Effector CD4-positive, alpha-beta T cell (primary cell): ENCODE measurements at regions not wholly inside any gene's neighbourhood (a gene's known extent, or its start where the extent isn't known, plus 50 kb on each side); places are given as distances from the start of the nearest gene placed in this dataset.

Source experiments
- DNase-seq: peaks from one replicate; pipeline ENCODE4 v3.0.0-alpha.2; 2020

DNA sequence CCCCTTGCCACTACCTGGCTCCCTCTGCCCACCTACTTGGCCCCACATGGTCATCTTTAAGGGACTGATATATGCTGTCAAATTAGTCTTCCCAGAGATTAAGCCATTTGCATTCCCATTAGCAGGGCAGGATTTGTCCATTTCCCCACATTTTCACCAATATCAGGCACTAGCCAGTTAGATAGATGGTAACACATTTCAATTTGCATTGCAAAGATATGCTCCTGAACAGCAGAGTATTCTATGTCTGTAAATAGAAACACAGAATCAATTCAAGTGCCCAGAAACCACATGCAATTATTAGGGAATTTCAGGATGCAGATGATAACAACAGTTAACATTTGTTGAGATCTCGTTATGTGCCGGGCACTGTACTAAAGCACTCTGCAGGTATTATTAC lies 92.6 kb upstream of the IL12B start:
- DNase-seq: no peak

DNA sequence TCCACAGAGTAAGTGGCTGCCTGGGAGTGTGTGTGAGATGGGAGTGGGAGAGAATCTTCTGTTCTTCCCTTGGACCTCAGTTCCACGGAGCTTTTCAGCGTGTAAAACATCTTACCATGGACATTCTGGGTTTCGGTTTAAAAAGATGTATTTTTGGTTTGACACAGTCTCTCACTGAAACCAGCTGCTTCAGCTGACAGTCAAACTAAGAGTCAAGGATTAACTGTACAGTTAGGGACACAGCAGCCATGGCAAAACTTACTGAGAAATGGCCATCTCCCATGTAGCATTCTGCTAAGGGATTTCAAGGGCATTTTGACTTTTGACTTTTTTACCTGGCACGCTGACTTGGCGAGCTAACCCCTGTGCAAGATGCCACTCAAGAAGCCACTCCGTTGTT lies 93.8 kb upstream of the IL12B start:
- DNase-seq: no peak

DNA sequence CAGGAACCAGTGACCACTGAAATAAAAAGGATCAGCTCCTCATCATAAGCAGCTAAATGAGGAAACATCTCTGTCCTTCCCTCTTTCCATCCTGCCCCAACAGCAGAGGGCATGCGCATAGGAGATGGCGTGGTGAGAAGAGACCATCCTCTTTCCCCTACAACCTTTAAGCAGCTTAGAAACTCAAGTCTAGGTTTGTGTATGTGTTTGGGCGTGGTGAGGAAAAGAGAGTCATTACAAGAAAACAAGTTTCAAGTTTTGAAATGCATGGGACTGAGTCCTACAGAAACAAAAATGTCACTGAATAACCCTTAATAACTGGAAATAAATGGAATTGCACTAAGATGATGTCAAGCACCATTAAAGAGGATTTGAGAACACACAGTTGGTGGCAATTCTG lies 96.4 kb upstream of the IL12B start:
- no peak for DNase-seq

DNA sequence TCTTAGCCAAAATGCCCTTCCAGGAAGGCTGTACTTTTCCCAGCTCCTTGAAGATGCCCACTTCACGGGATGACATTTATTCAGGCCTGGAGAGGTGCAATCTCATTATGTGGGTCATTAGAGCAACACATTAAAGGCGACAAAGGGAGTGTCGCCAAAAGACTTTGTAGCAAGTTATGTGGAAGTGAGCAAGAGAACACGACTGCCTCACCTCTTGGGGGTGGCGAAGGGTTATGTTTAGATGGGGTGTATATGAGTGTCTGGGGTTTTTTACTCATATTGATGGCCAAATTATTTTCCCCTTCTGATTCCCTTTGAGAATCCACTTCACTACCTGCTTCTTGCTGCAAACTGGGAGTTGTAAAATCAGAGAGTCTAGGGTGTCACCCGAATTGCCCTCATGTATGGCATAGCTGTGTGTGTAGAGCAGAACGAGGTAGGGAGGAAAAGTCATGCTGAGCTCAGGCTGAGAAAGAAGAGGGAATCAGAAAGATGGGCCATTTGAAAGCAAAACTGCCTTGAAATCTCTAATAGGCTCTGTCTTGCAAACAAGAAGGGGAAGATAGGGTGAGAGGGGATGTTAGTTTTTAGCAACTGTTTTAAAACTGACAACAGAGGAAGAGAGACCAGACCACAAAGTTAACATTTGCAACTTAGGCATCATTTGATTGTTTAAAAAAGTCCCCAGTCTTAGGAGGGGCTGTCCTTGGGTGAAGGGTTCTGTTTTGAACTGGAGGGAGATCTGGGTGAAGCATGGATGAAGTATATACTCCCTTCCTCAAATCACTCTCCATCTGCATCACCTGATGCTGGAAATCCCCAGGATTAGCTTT lies 97.1 kb upstream of the IL12B start:
- no peak for DNase-seq

DNA sequence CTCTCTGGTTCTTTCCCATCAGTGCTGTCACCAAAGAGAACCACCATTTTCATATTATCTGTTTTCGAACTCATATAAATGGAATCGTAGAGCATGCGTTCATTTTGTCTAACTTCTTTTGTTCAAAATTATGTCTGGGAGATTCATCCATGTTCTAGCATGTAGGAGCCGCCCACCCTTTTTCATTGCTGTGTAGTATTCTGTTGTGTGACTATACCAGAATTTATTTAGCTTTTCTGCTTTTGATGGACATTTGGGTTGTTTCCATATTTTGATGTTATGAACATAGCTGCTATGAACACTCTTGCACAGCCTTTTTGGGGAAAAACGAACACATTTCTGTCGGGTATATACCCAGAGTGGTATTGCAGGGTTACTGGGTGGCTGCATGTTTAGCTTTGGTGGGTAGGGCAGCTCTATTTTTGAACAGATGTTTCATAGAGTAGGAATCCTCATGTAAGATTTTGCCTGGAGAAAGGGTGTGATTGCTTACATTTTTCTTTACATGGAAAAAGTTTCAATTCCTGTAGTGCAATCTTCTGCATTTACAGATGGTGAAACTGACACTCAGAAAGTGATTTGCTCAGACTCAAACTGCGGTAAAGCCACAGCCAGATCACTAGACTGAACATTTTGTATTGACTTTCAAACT lies 100.2 kb upstream of the IL12B start:
- DNase-seq: no peak

DNA sequence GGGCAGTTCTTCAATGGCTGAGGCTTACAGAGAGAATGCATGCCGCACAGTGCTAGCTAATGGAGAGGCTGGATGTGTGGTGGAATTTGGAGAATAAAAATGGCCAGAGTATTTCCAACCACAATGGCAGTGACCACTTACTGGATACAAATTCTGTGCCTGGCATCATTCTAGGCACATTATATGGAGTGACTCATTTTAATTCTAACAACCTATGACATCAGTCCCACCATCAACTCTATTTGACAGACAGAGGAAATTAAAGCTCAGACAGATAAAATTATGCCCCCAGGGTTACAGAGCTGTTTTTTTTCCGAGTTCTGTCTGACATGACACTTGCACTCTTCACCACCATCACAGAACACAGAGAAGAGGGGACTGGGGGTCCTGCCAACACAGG lies 105.6 kb upstream of the IL12B start:
- no peak for DNase-seq

DNA sequence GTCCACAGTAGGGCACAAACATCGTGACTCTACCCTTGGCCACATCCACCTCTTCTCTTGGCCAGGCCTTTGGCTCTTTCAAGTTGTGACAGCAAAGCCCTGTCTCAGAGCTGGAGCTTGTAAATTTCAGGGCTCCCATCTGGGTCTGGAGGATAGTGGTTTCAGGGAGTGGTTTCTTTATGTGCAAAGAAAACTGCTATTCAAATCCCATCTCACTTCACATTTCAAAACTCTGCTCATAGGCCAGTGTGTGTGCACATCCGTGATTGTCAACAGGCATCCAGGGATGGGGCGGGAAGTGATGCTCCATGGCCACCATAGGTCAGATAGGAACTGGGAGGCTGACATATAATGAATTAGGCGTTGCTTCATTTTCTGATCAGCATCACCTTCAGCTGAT lies 107.8 kb upstream of the IL12B start:
- no peak for DNase-seq

DNA sequence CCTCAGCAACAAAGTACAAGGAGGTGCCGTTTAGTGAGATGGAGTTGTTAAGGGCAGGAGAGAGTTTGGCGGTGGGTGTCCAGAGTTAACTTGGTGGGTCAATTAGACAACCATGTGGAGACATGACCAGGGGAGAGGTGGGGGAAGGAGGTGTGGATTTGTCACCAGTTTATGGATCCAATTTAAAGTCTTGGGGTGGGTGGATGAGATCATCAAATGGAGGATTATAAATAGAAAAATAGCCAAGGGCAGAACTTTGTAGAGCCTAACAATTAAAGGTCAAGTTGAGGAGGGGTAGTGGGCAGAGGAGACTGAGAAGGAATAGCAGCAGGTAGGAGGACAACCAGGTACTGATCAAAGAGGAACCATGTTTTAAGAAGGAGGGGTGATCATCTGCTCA lies 108.7 kb upstream of the IL12B start:
- DNase-seq: no peak

DNA sequence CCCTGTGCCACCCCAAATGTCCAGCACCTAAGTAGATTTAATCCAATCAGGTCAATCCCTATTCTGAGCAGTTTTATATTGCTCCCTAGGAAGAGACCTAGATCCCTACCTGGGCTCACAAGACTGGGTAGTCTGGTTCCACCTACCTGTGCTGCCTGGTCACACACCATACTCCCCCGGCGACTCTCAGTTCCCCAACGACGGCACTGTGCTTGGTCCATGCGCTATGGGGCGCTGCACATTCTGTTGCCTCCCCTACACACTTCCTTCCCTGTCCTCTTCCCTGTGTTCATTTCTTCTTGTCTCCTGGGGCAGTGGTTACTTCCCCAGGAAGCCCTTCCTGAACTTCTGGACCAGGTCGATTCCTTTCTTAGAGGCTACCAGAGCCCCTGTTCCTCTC lies 109.9 kb upstream of the IL12B start:
- DNase-seq: no peak

DNA sequence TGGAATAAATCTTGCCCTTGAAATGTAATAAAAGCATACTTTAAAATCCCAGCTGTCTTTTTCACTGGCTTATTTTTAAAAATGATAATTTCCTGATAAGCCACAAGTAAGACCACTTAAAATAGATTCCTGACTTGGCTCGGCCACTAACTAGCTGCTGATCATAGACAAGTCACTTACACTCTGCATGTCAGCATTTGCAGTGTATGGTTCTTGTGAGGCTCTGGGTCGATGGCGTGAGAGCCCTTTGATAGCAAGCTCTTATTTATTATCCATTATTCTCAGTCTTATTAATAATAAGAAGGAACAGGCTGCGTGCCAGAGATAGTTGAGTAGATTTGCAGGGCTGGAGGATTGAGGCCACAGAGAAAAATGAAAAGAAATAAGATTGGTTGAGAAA lies 110.7 kb upstream of the IL12B start:
- no peak for DNase-seq

DNA sequence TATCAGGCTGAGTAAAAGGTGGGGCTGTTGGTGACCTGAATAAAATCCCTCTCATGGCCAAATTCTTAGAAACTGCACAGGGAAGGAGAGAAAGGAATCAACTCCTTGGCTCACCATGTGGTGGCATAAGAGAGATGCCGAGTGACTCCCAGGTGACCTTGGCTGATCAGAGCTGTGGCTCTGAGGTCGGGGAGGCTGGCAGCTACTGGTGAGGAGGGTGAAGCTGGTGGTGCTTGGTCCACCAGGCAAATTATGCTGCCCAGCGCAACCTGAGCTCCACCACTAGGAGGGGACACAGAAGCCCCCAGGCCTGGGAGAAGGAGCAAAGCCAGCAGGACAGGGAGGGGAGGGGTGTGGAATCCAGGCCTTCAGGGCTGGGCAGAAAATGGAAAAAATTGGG lies 111.2 kb upstream of the IL12B start:
- no peak for DNase-seq

DNA sequence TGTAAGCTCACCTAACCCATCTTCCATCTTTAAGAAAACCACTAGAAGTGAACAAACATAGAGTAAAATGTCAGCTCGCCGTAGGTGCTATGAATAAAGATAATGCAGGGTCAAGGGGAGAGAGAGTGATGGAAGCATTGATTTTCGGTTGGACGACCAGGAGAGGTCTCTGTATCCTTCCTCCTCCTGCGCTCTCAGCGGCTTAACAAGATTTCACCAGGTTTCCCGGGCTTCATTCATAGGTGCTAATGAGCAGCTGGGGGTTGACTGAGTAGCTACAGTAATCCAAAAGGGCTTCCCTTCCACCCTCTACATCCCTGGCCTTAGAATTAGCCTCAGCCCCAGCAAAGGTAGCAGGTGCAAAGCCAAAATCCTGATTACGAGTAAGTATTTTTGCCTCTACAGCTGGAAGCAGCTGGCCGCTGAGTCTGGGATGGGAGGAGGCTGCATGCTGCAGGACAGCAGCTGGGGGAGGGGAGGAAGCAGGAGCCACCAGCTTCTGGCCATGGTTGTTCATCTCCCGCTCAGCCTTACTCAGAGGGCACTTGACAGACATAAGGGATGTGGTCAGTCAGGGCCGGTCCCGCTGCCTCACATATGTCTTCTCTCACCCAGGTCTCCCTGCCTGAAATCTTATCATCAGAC lies 112.0 kb upstream of the IL12B start:
- DNase-seq: no peak

DNA sequence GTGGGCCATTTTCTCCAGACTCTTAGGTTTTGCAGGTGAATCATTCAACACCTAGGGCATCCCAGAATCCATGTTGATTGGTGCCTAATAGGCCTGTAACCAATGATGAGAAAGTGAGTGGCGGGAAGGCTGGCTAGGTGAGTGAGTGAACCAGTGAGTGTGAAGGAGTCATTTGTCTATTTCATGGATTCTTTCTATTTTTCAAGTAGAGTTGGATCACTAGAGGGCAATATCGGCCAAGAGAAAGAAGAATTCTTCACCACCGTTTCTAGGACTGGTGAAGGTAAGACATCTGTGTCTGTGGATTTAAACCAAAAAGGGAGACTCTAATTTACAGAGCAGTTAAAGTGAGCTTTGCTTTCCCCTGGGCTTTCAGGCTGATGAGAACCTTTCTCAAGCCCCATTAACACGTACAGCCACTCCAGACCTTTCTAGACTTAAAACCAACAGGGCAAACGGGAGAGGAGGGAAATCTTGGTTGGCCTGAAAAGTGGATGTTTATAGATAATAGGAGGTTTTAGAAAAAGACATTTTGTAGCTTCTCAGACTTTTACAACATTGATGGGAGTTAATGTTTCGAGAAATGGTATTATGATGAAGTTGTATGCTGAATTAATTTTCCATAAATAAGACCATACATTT lies 114.3 kb upstream of the IL12B start:
- no peak for DNase-seq

DNA sequence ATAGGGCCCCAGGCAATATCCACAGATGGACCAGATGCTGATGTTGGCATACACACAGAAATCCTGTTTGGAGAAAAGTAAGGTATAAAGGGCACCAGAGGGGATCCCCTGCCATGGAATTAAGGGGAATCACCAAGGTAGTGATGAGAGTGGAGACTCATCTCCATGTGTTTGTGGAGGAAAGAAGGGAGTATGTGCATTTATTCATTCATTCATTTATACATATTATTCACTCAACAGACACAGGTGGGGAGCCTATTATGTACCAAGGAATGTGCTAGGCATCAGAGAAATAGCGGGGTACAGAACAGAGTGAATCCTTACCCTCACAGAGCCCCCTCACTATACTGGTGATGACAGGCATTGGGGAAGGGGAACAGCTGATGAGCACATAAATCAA lies 116.8 kb upstream of the IL12B start:
- DNase-seq: no peak

DNA sequence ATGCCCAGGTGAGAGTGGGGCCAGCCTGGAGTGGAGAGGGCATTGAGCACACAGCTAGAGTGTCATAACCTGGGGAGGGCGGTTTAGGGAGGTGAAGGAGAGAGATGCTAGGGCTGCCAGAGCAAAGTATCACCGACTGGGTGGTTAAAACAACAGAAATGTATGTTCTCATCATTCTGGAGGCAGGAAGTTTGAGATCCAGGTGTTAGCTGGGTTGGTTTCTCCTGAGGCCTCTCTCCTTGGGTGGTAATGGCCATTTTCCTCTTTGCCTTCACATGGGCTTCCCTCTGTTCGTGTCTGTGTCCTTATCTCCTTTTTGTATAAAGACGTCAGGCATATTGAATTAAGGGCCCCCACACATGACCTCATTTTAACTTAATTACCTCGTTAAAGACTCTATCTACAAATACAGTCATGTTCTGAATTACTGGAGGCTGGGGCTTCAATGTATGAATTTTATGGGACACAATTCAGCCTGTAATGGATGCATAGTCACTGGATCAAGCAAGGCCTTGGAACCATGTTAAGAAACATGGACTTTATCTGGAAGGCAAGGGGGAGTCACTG lies 118.6 kb upstream of the IL12B start:
- no peak for DNase-seq

DNA sequence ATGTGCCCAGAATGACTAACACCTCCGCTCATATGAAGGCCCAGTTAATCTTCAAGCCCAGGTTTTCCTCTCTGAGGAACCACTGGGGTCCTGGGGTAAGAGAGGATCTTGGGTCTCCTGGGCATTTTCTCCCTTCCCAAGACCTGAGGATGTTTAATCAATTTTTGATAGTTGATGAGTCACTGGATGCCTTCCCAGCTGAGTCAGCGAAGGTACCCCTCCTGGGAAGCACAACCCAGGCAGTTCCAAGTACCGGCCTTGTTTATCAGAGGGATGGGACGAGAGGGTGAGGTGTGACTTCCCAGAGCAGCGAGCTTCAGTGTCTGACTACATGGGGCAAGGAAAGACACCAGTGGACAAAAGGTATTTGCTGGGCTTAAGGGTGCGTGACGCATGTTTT lies 119.6 kb upstream of the IL12B start:
- no peak for DNase-seq

DNA sequence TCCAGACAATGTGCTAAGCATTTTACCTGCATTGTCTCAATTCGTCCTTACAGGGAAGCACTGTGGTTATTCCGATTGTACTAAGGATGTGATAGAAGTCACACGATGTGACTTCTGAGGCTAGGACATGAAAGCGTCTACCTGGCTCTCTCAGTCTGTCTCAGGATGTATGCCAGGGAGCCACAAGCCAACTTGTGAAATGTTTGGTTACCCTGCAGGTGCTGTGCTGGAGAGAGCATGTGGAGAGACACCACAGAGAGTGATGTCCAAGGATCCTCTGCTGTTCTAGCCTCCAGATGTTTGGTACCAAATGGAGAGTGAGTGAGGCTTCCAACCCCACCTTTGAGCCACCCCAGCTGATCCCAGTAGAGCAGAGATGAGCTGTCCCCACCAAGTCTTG lies 120.1 kb upstream of the IL12B start:
- DNase-seq: no peak

DNA sequence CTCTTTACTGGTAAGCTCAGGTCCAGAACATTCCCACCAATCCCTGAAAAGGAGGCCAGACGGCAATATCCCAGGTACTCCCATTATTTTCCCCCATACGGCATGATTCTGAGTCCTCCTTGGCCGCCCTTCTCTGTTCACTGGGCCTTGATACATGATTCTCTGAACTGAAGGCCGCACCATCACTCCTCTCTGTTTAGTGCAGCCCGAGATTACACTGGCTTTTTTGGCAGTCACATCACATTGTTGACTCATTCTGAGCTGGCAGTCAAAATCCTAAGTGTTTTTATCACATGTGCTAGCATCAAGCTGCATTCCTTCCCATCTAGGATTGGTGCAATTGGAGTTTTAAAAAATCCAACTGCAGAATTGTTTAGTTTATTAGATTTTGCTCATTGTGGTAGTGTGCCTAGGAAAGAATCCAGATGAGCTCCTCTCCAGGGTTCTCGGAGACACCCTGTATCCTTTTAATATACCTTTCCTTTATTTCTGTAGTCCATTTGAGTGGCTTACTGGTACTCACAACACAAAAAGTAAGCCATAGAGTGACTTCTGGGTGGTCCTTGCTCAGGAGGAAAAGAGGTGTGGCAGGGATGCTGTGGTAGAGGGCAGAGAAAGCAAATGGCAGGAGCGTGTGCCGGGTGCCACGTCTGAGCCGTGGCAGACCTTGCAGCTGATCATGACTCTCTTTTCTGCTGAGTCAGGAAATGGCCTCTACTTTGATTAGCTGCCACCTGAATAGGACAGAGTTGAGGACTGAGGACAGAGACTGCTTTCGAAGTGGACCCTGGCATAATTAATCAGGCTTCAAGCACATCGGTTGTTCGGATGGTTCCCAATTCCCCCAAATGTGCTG lies 121.1 kb upstream of the IL12B start:
- no peak for DNase-seq

DNA sequence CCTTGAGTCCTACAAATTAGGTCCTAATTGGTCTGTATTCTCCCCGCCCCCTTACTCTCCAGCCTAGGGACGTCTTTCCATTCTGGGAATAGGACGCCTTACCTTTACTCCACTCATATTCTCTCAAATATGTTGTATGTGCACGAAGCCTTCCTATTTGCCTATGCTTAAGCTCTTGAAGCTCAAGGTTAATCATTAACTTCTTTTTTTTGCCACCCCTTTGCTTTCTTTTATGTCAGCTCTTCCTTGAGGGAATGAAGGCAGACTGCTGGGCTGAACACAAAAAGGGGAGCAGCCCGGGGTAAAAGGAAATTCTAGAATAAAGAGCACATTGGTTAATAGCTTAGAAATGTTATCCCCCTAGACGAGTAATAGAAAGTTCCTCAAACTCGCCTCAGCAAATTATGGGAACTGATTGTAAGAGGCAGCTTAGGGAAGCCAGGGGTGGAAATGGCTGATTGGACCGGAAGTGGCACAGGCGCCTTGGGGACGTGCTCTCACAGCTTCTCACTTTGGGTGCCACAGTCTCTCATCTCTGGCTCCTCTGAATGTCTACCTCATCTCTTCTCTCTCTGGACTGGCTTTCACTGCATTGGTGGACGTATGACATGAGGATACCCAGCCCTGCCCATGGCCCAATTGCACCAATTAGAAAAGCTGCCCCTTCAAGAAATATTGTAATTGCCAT lies 122.3 kb upstream of the IL12B start:
- DNase-seq: no peak

DNA sequence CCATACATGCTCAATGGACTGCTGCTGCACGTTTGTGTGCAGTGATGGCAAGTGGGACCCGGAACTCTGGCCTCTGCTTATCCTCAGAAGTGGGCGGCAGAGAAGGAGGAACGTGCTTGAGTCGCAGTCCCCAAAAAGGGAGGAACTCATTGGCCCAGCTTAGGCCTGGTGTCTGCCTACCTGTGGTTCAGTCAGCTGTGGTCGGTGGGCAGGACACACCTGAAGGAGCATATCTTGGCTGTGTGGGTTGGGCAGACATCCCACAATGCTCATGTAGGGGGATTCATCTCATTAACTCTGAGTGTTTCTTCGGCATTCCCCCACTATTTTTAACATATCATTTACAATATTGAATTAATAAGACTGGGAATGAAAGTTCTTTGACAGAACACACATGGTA lies 122.9 kb upstream of the IL12B start:
- DNase-seq: no peak

DNA sequence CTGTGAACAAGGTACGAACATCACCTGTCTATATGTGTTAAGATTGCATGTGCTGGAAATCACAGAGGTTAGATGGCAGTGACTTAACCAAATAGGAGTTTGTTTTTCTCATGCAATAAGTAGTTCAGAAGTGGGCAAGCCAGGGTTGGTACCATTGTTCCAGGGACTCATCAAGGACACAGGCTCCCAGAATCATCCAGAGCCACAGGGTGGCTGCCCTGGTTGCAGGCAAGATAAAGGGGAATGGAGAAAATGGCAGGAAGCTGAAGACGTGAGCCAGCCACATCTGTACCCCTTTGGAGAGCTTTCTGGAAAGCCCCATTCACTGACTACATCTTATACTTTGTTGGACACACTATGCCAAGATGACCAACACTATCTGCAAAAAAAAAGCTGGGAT lies 126.0 kb upstream of the IL12B start:
- no peak for DNase-seq
